ENCODE measurements at regions not wholly inside any gene's neighbourhood (a gene's known extent, or its start where the extent isn't known, plus 50 kb on each side); places are given as distances from the start of the nearest gene placed in this dataset.

GRCh38 chr22:49567899-49568750, 259.5 kb downstream of the BRD1 start:
- no peak for DNase-seq

DNA sequence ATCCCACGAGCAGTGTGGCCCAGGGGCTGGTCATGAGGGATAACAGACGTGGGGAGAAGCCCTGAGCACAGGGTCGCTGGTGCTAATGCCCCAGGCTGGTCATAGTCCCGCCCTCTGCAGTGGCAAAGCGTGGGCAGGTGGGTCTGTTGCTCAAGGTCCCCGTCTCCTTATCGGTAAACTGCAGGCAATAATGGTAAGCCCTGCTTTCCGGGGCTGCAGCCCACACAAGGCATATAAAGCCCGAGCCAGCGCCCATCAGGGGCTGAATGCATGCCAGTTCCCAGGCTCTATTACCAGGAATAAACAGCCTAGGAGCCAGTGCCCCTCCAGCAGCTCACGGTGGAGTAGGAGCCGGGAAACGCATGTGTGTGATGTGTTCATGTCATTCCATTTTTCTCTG, 261.0 kb downstream of the BRD1 start:
- DNase-seq = no peak

DNA sequence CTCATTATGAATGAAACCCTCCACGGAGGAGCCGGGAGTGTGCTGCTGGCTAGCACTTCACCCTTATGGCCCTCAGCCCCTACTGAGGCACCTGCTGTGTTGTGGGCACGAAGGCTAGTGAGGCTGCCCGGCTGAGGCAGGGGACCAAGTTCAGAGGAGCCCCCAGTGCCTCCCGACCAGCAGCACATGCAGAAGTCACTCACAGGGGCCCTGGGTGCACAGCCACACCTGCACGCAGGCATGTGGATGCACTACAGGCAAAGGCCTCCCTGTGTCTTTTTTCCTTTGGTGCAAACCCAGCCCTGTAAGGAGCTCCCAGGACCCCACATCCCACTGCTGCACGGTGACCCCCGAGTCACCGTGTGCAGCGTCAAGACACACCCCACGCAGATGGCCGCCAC, 261.5 kb downstream of the BRD1 start:
- DNase-seq = no peak

DNA sequence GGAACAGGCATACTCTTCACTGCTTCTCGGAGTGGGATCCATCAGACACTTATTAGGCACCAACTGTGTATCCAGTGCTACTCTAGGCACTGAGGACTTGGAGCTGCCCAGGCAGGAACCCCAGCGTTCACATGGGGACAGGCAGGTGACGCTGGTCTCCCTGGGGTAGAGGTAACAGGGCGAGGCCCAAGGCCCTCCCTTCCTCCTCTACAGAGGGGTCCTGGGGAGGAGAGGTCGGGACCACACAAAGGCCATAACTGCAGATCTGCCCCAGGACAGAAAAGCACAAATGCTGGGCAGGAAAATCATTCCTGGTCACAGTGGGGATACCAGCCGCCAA, 262.2 kb downstream of the BRD1 start:
- DNase-seq = no peak

- DNase-seq = no peak
These were observed 262.8 kb downstream of the BRD1 start for GRCh38 chr22:49564666-49565515.

- no peak for DNase-seq
These were observed 263.6 kb downstream of the BRD1 start for GRCh38 chr22:49564054-49564453.

GRCh38 chr22:49562685-49563249, 264.9 kb downstream of the BRD1 start:
- no peak for DNase-seq

- DNase-seq = no peak
These were observed 265.7 kb downstream of the BRD1 start for GRCh38 chr22:49561976-49562375.

DNA sequence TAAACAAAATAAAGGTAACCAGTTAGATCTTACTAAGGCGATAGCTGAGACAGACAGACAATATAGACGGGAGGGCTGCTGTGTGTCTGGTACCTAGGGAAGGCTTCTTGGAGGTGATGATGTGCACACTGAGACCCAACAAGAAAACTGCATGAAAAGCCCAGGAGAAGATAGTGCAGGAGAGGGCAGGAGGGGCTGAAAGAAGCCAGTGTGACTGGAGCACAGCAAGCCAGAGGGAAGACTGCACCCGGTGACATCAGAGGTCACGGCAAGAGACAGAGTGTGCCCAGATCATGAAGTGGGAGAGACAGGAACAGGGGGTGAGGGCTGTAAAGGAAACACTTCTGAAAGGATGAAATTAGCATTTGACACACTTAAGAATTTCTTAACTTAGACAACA, 266.3 kb downstream of the BRD1 start:
- no peak for DNase-seq

GRCh38 chr22:49555526-49555925, 272.1 kb downstream of the BRD1 start:
- no peak for DNase-seq

DNA sequence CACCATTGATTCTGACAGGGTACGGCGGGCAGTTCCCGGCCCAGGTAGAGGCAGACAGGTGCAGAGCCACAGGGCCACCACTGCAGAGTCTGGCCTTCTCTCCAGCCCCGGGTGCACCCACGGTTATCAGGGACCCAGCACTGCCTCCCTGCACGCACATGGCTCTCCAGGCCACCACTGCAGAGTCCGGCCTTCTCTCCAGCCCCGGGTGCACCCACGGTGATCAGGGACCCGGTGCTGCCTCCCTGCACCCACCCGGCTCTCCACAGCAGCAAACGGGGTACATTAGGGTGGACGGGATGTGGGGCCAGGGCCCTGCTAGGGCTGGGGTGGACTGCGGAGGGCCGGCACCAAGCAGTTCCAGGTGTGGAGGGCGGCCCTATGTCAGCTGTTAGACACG, 272.9 kb downstream of the BRD1 start:
- DNase-seq = no peak

- DNase-seq = no peak
These were observed 273.4 kb downstream of the BRD1 start for GRCh38 chr22:49554296-49554625.

DNA sequence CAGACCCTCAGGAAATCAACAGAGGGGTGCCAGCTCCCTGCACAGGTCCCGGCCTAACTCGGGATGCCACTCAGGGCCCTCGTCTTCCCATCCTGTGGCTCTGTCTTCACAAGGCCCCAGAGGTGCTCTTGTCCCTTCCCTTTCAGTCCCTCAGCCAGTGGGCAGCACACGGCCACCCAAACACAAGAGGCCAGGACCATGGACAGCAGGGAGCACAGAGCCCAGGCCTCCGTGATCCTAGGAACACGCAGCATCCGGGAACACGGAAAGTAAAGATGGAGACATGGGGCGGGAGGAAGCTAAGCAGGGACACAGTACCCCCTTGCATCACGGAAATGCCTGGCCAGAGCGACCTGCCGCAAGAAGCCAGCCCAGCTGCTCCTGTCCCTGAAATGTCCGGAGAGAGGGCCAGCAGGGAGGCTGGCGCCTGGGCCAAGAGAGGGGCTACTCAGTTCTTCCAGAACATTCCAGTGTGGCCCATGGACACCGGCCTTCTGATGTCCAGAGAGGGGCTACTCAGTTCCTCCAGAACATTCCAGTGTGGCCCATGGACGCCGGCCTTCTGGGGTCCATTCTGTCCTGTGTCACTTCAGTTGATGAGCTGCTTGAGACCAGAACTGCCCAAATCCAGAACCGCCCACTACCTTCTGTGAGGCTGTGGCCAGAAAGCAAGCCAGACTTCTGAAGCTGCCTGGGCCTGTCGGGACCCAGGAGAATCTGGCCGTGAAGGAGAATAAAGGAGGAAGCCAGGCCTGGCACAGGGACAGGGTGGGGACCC, 274.0 kb downstream of the BRD1 start:
- DNase-seq = peak; percentile 9

DNA sequence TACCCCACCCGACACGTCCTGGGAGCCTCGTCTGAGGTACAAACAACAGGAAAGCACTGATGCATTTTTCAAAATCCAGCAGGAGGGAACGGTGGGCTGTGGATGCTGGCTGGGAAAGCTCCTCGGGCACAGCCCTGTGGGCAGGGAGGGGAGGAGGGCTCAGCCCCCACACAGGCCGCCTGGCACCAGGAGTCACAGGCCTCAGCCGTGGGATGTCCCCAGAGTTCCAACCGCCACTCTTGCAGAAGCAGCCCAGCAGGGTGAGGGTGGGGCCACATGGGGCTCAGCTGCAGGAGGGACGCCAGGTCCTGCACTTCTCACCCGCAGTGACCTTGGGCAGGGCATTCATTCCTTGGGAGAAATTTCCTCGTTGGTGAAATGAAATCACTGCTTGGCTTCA, 274.6 kb downstream of the BRD1 start:
- no peak for DNase-seq

GRCh38 chr22:49551897-49552614, 275.6 kb downstream of the BRD1 start:
- no peak for DNase-seq

DNA sequence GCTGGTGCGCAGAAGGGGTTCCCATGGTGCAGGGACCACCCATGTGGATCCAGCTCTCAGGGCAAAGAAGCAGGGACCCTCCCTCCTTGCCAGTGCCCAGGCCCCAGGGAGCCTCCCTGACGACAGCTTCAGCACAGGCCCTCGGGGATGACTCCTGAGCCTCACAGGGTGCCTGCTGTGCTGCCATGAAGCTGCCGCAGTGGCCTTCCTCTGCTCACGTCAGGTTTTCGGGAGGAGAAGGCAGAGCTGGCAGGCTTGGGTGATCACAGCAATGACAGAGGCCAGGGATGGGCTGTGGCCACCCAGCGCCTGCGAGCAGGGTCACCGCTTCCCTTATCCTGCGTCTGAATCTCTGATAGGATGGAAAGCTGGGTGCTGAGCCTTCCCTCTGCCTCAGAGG, 276.2 kb downstream of the BRD1 start:
- DNase-seq = no peak

DNA sequence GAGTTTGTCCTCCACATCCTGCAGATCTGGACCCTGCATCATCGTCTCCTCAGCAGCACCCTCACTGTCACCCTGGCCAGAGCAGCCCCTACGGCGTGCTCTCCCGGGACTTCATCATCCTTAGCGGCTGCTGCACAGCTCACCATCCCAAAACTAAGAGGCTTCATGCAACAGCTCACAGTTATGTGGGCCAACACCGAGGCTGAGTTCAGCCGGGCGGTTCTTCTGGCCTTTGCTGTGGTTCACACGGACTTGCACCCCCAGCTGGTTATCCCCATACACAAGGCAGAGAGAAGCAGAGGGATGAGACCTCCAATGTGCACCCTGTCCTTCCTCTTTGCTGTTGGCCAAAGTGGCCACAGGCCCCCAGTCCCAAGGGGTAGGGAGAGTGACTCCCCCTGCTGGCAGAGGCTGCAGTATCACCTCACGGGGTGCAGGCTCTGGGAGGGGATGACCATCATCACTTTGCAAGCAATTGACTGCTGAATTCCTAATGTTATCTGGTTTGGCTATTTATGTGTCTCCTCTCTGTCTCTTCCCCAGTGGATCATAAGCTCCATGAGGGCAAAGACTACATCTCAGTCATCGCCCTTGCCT, 276.8 kb downstream of the BRD1 start:
- no peak for DNase-seq

DNA sequence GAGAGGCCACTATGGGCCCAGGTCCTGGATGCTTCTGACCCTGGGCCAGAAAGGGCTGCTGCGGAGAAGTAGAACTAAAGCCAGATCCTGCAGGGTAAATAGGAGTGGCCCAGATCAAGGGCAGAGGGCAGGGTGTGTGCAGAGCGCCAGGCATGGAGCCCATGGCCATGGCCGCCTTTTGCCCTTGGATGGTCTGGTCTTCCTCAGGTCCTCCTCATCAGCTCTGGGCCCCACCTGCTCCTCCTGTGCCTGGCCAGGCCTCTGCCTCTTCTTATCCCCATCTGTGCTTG, 277.6 kb downstream of the BRD1 start:
- no peak for DNase-seq

DNA sequence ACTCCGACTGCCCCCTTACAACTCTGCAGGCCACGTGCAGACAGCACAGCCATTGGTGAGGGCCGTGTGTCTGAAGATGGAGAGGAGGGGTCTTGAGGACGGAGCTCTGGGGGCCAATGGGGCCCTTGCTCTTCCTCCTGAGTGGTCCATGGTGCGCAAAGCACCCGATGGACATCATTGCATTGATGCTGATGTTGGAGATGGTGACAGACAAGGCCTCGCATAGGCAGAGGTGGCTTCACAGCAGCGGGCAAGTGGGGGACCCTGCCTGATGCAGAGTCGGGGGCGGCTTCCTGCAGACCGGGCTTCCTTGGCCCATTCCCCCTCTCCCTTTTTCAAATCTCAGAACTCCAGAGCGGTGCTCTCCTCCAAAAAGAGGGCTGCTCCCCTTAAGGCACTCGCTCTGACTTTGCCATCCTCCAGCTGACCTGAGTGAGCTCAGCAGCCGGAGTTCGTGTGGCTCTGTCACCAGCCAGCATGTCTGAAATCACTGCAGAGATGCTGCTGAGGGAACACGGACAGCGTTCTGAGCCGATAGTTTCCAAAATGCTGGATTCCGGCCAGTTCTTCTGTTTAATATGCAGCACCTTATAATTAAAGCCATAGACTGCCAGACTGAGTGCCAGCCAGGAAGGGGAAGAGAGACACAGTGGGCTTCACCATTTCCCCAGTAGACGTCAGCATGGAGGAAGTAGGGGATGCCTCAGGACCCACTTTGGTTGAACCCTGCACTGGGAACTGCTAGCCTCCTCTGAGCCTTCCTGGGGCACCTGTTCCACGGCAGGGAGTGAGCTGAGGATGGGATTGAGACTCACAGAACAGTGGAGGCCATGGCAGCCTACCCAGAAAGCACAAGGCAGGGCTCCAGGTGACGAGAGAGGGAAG, 278.2 kb downstream of the BRD1 start:
- no peak for DNase-seq
